ENCODE measurements at regions not wholly inside any gene's neighbourhood (a gene's known extent, or its start where the extent isn't known, plus 50 kb on each side); places are given as distances from the start of the nearest gene placed in this dataset.

- no peaks in the 10 kb centered on the region for H3K23me2 ChIP-seq (ENCODE audit: insufficient read length, low read depth, low read length, poor library complexity, severe bottlenecking)
- no peaks in the 10 kb centered on the region for H3K9me3 ChIP-seq (ENCODE audit: control insufficient read depth, low read depth, low read length)
- H4K20me1 ChIP-seq (ENCODE audit: control insufficient read depth, insufficient read depth, insufficient read length) = no peaks in the 10 kb centered on the region
- H3K14ac ChIP-seq (ENCODE audit: insufficient read depth, low read length) = no peak overlapping the region
- H2BK15ac ChIP-seq (ENCODE audit: low read depth, low read length) = no peak overlapping the region
- Mint-ChIP-seq H3K4me1 (peaks cover 2 to 5% of the 10 kb centered on the region in 2 experiments; a peak in 2 of 4 replicates), H3K9me3 (no peaks in the 10 kb centered on the region; a peak in 1 of 5 replicates), H3K36me3 (ENCODE audit: insufficient read depth in 1 of 3, low read depth in 3 of 3) (no peaks in the 10 kb centered on the region), H3K4me3 (no peak overlapping the region), H3K27ac (no peak overlapping the region), H3K27me3 (ENCODE audit: low read depth) (peaks cover 3% of the 10 kb centered on the region)
- no peak overlapping the region for H3K18ac ChIP-seq (ENCODE audit: insufficient read length, low read depth, low read length)
- no CpG with 5 or more reads among the region's 12 CpGs for WGBS (ENCODE audit: extremely low coverage, insufficient read length, low lambda C conversion rate)
- DNase-seq = no peak
- H4K91ac ChIP-seq (ENCODE audit: insufficient read length, low read depth, low read length) = no peak overlapping the region
- no peak overlapping the region for H2BK20ac ChIP-seq (ENCODE audit: low read depth, low read length, poor library complexity, severe bottlenecking)
- H2AK5ac ChIP-seq (ENCODE audit: insufficient read length, low read length) = no peak overlapping the region
- no peaks in the 10 kb centered on the region for H3K79me1 ChIP-seq (ENCODE audit: insufficient read depth, low read depth, low read length, poor library complexity, severe bottlenecking)
- no peak overlapping the region for H3K4ac ChIP-seq (ENCODE audit: low read depth, low read length)
- H2AFZ ChIP-seq (ENCODE audit: low read length) = no peak overlapping the region
- TF ChIP-seq, protein P1, sequence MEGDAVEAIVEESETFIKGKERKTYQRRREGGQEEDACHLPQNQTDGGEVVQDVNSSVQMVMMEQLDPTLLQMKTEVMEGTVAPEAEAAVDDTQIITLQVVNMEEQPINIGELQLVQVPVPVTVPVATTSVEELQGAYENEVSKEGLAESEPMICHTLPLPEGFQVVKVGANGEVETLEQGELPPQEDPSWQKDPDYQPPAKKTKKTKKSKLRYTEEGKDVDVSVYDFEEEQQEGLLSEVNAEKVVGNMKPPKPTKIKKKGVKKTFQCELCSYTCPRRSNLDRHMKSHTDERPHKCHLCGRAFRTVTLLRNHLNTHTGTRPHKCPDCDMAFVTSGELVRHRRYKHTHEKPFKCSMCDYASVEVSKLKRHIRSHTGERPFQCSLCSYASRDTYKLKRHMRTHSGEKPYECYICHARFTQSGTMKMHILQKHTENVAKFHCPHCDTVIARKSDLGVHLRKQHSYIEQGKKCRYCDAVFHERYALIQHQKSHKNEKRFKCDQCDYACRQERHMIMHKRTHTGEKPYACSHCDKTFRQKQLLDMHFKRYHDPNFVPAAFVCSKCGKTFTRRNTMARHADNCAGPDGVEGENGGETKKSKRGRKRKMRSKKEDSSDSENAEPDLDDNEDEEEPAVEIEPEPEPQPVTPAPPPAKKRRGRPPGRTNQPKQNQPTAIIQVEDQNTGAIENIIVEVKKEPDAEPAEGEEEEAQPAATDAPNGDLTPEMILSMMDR (conservative IDR thresholded peaks at IDR 0.05) = no peak
- no peak overlapping the region for H3K27ac ChIP-seq (ENCODE audit: insufficient read length, low read depth, low read length)
- no peaks in the 10 kb centered on the region for H3K27me3 ChIP-seq (ENCODE audit: insufficient read depth, low read length)
- H4K5ac ChIP-seq (ENCODE audit: insufficient read length, low read depth, low read length) = no peak overlapping the region
- H3K4me2 ChIP-seq (ENCODE audit: insufficient read depth, insufficient read length, low read length) = no peak overlapping the region
- H3K4me1 ChIP-seq (ENCODE audit: insufficient read depth, low read length) = no peaks in the 10 kb centered on the region
- H3K9ac ChIP-seq (ENCODE audit: extremely low read depth, insufficient read length, low read length) = no peak overlapping the region
- H2BK120ac ChIP-seq (ENCODE audit: low read depth, low read length, poor library complexity, severe bottlenecking) = no peak overlapping the region
- no peak overlapping the region for H4K8ac ChIP-seq (replicated peaks; ENCODE audit: insufficient read length, low read depth, low read length)
- H3K23ac ChIP-seq (ENCODE audit: insufficient read length, low read depth, low read length) = no peak overlapping the region
- H2BK12ac ChIP-seq (ENCODE audit: insufficient read length, low read depth, low read length) = no peak overlapping the region
- no peak overlapping the region for H3T11ph ChIP-seq (ENCODE audit: low read length)
- no peak overlapping the region for H2BK5ac ChIP-seq (ENCODE audit: insufficient read length, low read length)
- H3K79me2 ChIP-seq (ENCODE audit: insufficient read depth, low read length) = no peaks in the 10 kb centered on the region
- no peak overlapping the region for H3K56ac ChIP-seq (ENCODE audit: insufficient read length, low read depth, low read length)
Measured at GRCh38 chr6:6918216-6918983, 189.4 kb upstream of the RREB1 start.
